Activated CD4-positive, CD25-positive, alpha-beta regulatory T cell treated with anti-CD3 and anti-CD28 coated beads, Interleukin-2, amount 50 U/mL, for 24 hours (primary cell): ENCODE measurements at regions not wholly inside any gene's neighbourhood (a gene's known extent, or its start where the extent isn't known, plus 50 kb on each side); places are given as distances from the start of the nearest gene placed in this dataset.
"Not testable (repeated sequence)": the region's sequence is repeated elsewhere in the genome, so short reads cannot be mapped to it uniquely, and the experiment has no call there.

ENCODE experiments used
- ATAC-seq, 2 donors: fragments of 150-1000 bp; cut with Tn5 transposase; one replicate each; pipeline ENCODE4 v1.10.0; 2021; ENCODE audit warnings: mild to moderate bottlenecking in 1 of 2, moderate library complexity in 1 of 2

DNA sequence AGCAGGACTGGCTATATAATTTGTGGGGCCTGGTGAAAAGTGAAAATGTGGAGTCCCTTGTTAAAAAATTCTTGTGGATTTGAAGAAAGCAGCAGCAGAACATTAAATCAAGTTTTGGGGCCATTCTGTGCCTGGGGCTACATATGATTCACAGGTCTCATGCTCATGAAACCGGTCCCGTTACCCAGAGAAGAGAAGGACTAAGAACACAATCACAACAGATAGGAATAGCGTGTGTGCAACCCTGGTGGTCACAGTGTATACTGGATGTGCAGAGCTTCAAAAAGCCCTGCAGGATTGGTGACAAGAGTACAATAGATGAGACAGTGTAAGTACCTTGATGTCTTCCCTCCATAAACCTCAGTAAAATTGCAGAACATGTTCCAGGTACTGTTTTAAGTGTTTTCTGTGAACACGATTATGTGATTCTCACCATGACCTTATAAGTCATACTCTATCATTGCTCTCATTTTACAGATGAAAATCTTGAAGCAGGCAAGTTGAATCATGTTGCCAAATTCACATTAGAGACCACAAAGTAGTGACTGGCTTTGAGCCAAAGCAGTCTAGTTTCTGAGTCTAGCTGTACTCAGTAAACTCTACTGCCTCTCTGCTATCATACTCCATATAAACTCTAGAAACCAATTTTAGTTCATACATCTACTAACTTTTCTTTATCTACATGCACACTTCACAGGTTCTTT, 636.5 kb downstream of the TAF11L14 start:
- no peak for ATAC-seq

DNA sequence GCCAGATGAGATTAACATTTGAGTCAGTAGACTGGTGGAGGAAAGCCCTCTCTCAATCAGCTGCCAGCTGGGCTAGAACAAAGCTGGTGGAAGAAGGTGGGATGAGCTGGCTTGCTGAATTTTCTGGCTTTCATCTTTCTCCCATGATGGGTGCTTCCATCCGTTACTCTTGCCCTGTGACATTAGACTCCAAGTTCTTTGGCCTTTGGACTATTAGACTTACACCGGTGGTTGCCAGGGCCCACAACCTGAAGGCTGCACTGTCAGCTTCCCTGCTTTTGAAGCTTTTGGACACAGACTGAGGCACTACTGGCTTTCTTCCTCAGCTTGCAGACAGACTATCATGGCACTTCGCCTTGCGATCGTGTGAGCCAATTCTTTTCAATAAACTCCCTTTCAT, 642.7 kb downstream of the TAF11L14 start:
- no peak for ATAC-seq

DNA sequence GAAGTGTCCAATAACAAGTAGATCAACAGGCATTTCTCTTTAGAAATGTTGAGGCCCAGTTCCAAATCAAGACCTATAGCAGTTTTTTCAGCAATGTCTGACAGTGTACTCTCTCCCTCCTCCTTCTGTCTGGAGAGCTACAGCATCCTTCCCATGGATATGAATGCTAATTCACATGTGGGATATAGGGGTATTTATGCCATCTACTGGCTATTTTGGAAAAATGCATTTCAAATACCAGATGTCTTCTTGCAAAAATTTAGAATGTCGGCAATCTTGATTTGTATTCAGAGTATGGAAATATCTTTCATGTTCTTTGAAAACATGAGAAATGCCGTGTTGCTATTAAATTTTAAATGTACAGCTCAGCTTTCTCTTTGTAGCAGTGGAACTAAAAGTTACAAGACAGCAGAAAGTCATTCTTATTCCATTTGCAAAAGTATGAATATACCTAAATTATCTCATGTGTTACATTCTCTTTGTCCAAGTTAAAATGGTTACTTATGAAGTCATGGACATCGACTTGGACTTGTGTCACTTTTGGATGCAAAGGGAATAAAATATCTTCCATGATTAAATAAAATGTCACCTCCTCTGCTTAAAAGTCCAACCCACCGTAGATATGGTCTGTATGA, 647.8 kb downstream of the TAF11L14 start:
- ATAC-seq, result no peak

DNA sequence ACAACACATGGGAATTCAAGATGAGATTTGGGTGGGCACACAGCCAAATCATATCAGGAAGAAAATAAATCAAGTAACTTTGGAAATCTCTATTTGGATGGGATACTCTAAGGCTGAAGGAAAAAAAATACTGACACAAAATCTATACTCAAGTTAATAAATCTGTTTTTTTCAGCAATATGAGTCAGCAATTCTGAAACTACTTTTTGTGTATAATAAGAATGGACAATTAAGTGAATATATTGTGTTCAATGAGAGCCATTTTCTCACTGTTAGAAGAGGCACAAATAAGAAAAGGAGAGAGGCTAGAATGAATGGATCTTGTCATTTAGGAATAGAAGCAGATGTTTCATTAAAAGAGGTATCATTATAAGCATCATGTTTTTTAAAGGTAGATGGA, 651.0 kb downstream of the TAF11L14 start:
- ATAC-seq, result no peak

DNA sequence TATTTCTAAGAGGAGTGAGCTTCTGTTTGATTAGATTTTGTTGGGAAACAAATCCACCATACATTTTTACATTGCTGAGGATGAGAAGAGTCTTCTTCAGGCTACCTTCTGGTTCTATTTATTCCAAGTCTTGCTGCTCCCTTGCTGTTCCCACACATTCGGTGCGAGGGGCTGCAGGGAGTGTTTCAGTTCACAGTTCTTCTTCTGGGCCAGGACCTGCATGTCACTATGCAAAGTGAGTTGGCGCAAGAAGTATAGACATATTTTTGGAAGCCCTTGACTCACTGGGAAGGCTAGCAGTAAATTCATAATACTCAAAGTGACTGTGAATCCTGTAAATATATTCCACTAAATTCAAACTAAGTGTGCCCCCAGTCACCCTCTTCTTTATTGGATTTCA, 657.9 kb downstream of the TAF11L14 start:
- no peak for ATAC-seq

DNA sequence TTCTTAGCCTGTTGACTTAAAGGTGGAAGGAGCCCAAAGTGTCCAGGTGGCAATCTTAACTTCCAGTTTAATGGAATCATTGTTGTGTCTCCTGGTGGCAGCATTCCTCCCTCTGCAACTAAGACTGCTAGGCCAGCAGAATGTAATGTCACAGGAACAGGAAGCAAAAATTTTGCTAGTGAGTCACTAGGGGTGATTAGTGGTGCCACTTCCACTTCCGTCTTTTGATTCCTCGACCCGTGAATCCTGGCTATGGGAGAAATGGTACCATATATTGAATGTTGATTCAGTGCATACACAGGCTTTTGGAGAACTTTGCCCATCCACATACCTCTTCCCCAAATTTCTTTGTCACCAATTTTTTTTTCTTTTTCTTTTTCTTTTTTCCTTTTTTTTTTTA, 661.4 kb downstream of the TAF11L14 start:
- ATAC-seq, result not testable (repeated sequence)

DNA sequence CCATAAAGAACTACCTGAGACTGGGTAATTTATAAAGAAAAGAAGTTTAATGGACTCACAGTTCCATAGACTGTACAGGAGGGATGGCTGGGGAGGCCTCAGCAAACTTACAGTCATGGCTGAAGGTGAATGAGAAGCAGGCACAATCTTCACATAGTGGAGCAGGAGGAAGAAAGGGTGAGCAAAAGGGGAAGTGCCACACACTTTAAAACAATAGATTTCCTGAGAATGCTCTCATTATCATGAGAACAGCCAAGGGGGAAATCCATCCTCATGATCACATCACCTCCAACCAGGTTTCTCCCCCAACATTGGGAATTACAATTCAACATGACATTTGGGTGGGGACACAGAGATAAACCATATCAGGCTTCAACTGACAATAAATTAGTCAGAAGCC, 664.9 kb downstream of the TAF11L14 start:
- ATAC-seq, result no peak

DNA sequence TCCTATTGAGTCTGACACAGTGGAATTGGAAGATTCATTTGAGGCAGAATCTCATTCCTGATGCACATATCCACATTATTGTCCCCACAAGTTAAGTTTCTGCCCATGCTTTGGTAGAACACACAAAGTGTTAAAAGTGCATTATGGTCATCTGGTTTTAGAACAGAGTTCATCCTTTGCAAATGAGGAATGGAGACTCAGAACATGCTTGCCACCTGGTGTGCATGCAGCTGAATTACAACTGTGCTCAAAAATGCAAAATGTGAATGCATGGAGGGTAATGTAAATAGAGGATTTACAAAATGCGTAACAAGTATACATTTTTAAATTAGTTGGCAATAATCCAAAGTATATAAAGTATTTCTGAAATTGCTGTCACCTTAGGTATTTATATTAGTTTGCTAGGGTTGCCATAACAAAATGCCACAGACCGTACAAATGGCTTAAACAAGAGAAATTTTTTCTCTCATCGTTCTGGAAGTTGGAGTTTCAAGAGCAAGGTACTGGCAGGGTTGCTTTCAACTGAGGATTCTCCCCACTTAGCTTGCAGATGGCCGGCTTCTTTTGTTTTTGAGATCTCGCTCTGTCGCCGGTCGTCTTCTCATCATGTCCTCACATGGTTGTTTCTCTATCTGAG, 671.1 kb downstream of the TAF11L14 start:
- no peak for ATAC-seq

DNA sequence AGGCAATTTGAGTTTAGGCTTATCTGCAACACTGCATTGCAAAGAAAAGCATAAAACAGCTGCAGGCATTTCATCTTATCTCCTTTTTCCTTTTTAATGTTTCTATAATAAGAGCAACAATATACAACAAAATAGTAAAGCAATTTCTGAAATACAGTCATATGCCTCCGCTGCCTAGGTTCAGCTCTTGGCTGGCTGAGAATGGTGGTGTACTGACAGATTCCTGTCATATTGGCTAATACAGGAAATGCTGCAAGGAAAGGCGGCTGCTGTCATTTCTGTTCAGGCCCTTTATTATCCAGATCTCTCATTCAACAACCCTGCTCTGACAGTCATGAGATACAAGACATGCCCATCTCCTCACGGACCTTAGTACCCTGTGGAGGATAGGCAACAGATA, 677.0 kb downstream of the TAF11L14 start:
- ATAC-seq, result no peak

DNA sequence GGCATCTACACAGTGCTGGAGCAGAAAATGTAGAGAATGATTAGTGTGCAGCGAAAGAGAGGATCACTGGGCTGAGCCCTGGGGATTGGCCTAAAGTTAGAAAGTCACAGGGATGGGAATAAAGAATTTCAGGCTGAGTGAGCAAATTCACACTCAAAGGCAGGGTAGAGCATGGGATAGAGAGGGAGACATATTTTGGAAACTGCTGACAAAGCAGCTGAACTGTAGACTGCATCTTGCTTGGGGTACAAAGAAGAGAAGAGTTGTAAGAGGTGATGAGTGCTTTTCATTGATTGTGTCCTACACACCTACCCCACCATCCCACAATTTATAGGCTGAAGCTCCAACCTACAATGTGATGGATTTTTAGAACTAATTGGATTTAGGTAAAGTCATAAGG, 677.8 kb downstream of the TAF11L14 start:
- ATAC-seq, result no peak

DNA sequence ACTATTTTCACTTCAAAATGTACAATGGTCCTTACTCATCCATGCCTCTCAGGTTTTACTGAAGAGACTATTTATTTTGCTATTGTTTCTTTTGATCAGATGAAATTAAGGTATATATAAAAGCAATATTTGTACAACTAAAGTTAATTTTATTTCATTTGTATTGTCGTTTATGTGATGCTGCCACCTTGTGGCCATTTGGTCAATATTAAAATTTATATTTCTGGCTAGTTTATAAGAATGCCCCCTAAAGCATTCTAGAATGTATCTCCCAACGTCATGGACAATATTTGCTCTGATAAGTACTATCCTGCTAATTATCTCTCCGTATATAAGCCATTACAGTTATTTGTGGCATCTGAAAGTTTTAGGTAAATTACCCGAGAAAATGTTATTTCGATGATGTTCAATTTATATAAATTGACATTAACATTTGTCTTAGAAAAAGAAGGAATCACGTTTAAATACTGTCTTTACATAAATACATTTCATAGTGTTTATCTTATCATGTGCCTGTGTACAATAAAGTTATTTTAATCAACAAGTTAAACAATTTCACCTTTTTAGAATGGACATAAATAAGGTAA, 680.0 kb downstream of the TAF11L14 start:
- ATAC-seq, result no peak

DNA sequence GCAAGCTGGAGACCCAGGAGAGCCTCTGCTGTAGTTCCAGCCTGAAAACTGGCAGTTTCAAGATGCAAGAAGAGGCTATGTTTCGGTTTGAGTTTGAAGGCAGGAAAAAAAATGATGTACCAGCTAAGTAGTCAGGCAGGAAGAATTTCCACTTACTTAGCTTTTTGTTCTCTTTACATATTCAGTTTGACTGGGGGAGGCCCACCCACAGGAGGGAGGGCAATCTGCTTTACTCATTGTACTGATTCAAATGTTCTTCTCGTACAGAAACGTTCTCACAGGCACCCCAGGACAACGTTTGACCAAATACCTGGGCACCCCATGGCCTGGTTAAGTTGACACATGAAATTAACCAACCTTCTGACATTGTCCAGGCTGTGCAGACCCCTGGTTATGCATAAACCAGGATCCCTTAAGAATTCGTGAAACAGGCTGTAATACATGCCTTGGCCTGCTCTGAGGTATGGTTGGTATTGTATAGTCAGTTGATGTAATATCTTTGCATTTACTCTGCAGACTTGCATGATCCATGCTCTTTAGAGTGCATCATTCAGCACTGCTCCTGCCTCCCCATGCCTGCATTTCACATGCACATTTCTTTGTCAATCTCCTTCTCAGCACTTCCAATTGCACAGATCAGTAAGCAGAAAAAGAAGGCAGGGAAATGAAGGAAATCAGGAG, 687.1 kb downstream of the TAF11L14 start:
- ATAC-seq, result no peak

DNA sequence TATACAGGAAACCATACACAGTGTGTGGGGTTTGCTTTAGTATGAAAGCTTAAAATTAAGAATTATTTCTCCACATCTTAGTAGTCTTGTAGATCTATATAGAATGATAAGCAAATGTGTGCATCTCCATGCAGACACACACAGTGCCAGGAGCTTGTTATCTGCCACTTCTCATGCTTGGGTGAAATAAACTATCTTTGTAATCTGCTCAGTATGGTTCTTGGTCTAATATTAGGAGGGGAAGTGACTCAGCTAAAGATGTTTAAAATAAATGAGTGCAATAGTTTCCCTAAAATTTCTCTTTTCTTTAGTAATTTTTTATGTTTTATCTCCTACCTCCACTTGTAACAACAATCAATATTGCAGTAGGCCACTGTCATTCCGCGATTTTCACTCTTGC, 689.6 kb downstream of the TAF11L14 start:
- ATAC-seq, result no peak

DNA sequence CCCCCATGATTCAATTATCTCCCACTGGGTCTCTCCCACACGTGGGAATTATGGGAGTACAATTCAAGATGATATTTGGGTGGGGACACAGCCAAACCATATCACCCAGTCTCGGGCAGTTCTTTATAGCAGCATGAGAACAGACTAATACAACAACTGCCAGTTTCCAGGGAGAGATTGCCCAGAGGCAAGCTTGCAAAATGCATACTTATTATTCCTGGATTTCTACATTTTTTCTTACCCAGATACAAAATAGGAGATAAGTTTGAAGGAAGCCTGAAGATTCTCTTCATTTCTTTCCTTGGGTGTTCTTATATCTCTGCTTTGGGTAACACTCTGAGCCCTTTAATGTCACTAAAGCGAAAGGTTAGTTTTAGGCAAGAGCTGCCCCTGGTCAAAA, 691.2 kb downstream of the TAF11L14 start:
- no peak for ATAC-seq

DNA sequence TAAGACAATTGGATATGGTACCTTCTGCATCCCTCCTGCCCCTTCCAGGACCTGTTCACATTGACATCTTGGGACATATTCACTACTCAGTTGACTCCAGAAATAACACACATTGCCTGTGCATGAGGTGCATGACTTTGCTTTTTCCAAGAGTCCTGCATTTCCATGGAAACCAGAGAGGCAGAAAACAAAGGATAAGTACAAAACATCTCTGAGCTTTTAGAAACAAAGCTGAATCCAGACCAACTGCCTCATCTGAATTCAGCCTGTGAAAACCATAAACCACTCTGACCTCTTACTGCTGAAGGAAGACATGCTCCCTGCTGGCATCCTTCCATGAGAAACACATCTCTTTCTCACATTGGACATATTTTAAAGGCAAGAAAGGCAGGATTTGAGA, 695.1 kb downstream of the TAF11L14 start:
- no peak for ATAC-seq

DNA sequence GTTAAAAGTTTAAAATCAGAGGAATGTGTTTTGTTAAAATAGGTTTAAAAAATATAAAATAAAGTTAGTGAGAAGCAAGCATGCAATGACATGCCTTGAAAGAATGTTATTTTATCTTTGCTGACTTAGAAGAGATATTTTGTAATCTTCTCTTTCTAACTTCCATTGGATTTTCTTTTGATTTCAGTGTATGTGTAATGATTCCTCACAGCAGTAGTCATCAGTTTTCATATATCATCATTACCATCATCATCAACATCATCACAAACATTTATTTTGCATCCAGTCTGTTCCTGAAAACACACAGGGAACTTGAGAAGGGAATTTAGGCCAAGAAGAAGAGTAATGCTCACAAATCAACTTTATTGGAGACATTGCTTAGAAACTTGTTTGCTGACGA, 699.6 kb downstream of the TAF11L14 start:
- no peak for ATAC-seq

DNA sequence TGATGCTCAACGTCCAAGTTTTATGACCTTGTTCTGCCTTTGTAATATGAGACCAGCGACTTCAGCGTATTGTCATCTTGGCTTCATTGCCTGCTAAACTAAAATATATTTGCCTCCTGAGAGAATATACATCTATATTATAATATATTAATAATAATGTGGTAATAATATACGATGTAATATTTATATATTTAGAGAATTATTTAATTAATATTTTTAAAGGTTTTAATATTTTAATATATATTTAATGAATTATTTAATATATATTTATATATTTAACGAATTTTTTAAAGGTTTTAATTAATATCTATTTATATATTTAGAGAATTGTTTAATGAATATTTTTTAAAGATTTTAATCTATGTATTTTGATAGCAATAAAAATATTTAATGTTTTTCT, 700.7 kb downstream of the TAF11L14 start:
- no peak for ATAC-seq

DNA sequence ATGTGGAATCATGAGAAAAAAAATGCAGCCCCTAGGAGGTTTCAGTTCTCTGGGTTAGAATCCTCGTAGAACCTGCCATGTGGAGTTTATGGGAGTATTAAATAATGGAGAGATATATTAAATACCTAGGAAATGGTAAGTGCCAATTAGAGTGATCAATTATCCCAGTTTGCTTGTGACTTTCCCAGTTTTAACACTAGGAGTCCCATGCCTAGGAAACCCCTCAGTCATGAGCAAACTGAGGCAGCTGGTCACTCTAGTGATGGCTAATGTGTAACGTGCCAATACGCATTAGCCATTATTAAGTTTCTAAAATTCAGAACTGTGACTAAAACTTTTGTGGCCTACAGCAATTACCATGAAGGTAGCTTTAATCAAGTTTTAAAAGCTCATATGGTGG, 720.6 kb downstream of the TAF11L14 start:
- ATAC-seq, result no peak

DNA sequence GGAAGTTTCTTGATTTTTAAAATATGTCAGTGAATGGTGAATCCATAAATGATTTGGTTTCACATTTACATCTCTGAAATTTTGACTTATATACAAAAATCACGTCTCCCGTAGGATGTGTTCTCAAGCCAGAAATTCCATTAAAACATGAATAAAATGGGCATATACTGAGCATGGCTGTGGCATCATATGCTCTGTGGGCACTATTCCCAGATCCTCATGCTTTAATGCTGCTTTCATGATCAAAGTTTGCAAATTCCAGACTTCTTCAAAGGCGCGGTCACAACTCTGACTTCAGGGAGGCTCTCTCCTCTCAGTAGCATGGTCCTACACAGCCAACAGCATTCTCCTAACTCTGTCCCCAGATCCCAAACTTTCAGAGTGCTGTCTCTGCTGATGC, 723.2 kb downstream of the TAF11L14 start:
- ATAC-seq, result no peak

DNA sequence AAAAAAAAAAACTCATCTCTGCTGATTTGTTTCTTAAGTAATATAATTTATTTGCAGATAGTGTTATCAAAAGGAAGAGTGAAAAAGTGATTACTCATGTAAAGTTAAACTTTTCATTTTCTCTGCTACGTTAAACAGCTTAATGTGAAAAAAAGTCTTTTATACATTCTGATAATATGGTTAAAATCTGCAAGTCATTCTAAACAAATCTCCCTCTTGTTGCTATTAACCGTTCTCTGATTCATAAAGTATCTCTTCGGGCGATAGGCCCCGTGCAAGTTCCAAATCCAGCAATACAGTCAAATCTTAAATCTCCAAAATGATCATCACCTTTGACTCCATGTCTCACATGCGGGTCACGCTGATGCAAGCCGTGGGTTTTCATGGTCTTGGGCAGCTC, 732.0 kb downstream of the TAF11L14 start:
- no peak for ATAC-seq

DNA sequence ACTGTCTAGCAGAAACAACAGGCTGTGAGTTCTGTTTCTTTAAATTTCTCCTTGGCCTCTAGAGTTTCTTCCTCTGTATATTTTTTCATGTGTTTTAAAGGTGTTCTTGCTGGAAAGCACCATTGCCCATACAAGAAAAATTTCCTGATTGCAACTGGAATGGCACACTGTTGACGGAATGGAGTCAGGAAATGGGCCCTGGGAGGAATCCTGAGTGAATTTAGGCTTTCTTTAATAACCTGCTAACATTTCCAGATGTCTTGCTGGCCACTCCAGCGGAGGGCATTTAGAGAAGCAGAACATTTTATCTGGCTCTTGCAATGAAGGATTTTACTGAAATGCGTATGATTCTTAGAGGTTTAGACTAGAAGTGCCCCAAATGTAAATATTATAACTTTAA, 736.3 kb downstream of the TAF11L14 start:
- ATAC-seq, result no peak

DNA sequence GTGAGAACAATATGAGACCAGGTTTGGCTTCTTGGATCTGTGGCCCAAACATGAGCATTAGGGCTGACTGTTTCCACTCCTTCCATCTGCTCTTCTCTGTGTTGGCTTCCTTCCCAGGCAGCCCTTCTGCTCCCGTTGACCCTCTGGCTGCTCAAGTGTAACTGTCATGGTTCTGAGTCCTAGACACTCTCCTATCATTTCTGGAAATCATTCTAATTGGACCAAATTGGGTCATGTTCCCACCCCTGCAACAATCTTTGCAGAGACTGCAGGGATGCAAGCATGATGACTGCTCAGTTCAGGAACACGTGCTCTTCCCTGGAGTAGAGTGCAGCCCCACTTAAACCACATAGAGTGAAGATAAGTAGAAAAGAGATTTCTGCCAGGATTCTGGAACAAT, 741.4 kb downstream of the TAF11L14 start:
- no peak for ATAC-seq

DNA sequence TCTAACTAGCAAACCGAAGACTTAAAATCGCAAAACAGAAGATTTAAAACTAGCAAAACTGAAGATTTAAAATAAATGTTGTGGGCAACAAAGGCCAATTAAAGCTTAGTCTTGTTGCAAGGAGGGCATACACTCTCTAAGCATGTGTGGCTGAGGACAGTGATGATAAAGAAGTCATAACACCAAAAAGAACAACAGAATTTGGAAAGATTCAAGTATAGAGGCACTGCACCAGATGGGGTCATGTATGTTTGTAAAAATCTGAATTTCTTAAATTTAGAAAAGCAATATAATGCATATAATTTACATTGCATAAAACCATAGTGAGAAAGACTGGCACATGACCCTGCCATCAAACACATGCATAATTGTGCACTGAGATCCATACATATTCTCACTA, 743.8 kb downstream of the TAF11L14 start:
- ATAC-seq, result no peak

DNA sequence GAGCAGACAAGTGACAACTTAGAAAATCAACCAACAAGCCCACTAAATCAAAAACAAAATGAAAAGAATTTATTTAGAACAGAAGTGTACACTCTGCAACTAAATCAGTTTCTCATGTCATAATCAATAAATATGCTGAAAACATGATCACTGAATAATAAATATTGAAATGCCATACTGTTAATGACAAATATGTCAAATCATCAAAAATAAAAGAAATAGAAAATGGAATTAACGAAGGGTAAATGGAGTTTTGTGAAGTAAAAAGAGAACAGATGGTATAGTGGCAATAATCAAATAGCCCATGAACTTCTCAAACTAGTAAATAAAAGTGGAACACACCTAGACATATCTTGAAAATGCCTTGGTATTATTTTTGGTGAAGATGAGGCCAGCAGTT, 744.9 kb downstream of the TAF11L14 start:
- no peak for ATAC-seq
